GM19238 (cell line): ENCODE measurements at regions not wholly inside any gene's neighbourhood (a gene's known extent, or its start where the extent isn't known, plus 50 kb on each side); places are given as distances from the start of the nearest gene placed in this dataset.
"Not testable (repeated sequence)": the region's sequence is repeated elsewhere in the genome, so short reads cannot be mapped to it uniquely, and the experiment has no call there.

ENCODE experiments used
- DNase-seq: peaks from one replicate; pipeline ENCODE4 v3.0.0; 2011; ENCODE audit warnings: low spot score; ENCODE audit not compliant: insufficient read length

- no peak for DNase-seq
Measured at GRCh38 chr12:83629931-83630330, 943.2 kb downstream of the TMTC2 start.

DNA sequence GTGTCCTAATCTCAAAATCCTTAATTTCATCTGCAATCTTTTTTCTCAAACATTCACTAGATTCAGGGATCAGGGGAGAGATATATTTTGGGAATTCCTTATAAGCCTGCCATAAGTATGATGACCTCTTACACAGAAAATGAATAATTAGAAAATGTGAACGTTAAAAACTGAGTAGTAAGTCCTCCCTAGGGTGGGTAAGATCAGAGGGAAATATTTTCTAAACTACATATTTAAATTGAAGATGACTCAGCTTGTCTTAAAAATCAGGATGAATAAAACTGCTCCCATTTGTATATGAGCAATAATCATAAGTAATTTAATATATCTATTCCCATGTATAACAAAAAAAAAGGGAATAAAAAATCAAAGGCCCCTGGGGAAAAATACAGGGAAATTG lies 935.5 kb downstream of the TMTC2 start:
- DNase-seq: no peak

DNA sequence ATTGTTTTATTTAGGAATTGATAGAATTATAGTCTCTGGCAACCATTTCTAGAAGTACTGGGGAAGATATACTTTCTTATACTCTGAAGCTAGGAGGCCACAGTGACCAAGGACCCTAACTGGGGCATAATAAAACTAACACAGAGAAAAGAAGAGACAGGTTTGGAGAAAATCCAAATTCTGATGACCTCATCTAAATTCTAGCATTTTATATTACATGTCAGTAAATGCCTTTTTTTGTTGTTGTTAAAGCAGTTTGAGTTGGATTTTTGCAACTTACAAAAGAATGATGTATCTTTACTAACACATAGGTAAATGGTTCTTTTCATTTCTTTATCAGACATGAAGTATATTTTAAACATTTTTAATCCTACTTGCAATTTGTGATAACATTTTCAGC lies 933.3 kb downstream of the TMTC2 start:
- no peak for DNase-seq

DNA sequence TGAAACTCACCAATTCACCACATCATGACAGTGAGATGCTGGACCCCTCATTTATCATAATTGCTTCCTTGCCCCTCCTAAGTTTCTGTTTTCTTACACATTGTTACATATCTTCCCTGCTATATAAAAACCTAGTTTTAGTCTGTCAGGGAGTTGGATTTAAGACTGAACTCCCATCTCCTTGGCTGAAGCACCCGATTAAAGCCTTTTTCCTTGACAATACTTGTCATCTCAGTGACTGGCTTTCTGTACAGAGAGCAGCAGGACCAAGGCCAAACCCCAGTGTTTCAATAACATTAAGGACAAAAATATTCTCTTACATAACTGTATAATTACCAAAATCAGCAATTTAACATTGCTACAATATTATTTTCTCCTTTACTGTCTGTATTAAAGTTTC lies 928.4 kb downstream of the TMTC2 start:
- DNase-seq: no peak

DNA sequence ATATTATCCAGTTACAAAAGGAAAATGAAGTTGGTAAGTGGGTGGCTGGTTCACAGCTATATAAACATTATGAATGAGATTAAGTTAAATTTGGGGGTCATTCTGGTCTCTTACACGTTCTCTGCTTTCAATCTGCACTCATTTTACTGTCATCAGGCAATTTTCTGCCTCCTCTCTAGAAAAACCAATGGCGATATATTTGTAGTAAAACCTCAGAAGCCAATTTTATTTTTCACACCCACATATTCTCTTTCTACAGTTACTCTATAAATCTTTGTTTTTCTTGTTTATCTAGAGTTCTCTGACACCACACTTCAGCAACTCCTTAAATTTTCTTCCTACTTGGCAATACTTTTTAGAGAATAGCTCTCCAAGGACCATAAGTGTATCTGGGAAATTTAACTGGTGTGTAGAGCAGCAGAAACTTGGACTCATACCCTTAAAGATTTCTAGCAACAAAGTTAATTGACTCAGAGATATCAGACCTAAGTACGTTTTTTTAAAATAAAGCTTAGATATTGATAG lies 926.9 kb downstream of the TMTC2 start:
- DNase-seq: no peak

DNA sequence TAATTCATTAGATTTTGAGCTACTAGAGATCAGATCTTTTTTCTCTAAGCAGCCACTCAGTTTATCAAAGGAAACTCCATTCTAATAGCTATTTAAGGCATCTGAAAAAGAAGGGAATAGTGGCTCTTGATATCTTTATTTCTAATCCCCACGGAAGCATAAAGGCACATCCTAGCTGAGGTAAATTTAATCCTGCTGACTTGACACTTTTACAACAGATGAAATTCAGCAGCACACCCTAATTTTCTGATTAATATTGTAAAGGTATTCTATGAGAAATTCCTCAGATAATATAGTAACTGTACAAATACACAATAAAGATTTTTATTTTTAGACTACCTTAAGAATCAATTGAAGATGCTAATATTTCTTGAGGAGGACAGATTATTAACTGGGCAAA lies 916.4 kb downstream of the TMTC2 start:
- DNase-seq: no peak

GRCh38 chr12:83575326-83575725 lies 888.6 kb downstream of the TMTC2 start:
- DNase-seq: no peak

- no peak for DNase-seq
Measured at GRCh38 chr12:83574142-83574541, 887.4 kb downstream of the TMTC2 start.

DNA sequence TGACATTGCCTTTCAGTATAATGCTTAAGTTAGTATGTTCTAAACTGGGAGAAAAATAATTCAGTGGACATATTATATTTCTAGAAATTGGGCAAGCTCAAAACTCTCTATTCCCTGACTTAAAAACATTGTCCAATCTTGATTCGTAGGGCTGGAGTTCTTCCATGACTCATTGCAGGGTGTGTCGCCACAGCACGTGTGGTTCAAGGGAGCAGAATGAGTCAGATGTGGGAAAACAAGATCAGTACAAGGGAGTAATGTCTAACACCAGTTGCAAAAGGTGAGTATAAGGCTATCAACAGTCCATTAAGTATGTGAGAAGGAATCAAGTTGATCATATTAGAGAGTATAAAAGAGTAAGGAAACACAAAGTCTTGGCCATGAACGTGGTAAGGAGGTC lies 887.0 kb downstream of the TMTC2 start:
- DNase-seq: no peak

DNA sequence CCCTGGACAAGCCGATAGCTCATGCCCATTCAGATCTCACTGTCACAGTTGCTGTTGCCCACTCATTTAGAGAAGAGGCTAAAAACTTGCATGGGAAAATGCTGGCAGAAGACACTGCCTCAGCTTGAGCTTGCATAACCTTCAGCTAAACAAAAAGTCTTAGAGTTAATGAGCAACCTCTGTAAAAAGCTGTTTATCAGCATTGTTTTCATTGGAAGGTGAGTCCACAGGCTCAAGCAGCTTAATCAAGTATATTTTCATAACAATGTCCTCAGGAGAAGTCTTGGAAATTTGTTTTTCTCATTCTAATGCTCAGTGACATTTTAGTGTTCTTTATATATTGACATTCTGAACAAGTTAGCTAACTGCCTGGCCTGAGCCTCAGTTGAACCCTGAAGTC lies 872.9 kb downstream of the TMTC2 start:
- no peak for DNase-seq

GRCh38 chr12:83556040-83556439 lies 869.3 kb downstream of the TMTC2 start:
- not testable (repeated sequence) for DNase-seq

GRCh38 chr12:83541446-83541845 lies 854.7 kb downstream of the TMTC2 start:
- DNase-seq: no peak

DNA sequence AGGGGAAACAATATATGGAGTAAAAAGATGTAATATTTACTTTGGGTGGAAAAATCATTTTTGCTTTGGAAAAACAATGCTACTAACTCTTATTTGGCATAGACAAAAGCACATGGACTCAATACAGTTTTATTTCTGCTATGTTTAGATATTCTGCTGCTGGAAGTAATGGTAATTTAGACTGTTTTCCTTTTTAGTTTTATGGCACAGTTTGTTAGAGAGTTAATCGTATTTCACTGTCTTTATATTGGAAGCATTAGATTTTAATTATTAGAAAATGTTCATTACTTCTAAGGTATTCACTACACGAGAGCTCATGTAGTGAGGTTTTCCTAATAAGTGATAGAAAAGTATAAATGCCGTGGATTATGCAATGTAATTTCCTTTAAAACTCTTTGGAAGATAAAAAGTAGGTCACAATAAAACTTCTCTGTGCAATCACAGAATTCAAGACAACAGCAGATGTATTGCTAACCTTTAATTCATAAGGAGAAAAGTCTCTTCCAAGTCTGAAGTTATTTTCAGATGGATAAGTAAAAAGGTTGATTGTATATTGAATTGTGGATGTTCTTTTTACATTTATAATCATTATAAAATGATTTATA lies 851.8 kb downstream of the TMTC2 start:
- DNase-seq: no peak

DNA sequence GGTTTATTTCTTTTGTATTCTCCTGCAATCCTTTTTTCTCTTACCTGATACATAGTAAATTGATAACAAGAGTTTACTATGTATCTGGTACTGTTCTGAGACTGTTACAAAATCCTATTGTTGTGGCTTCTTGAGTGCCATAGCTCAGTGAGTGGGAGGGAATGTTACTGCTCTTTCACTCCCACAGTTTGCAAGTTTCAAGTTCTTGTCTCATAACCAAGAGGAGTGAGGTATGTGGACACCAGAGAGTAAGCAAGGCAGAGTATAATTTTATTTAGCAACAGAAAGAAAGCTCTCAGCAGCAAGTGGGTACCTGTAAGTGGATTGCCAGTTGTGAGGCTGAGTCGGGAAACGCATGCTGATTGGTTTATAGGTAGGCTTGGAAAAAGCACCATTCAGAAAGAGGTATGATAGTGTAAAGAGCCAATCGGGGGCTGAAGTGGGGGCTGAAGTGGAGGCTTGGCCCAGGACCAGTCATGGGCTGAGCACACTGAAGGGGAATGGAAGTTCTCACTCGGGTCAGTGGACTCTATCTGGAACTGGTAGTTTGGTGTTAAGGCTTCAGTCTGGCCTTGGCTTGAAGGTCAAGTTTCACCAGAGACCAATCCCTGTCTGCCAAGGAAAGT lies 850.8 kb downstream of the TMTC2 start:
- DNase-seq: no peak

GRCh38 chr12:83536496-83536895 lies 849.8 kb downstream of the TMTC2 start:
- no peak for DNase-seq

GRCh38 chr12:83528571-83528970 lies 841.9 kb downstream of the TMTC2 start:
- DNase-seq: no peak

GRCh38 chr12:83527810-83528209 lies 841.1 kb downstream of the TMTC2 start:
- no peak for DNase-seq

DNA sequence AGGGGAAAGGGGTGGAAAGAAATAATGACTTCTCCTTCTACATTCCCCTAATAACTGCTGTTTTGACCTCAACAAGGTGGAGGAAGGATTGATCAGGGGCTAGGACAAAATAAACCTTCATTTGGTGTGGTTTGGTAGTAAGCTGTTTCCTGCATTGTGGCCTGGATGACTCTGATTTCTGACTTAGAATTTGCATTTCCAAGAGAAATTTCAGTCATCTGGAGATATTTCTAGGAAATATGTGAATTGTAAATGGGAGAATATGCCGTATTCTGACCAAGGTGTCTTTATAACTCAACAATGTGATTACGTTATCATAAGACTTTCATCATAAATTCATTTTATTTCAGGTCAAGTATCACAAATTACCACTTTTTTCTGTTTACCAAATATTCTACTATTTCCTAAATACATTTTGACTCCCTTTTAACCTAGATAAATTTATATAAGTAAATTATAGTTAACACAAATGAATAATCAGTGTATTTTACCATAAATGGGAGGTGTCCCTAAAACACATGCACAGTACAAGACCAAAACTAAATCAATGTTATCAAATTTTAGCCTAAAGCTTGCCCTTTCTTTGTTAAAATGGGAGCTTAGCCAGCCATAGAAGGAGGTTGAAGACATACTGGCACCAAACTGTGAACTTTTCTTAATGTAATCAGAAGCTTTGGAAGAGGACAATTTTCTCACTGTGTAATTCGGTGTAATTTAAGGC lies 828.8 kb downstream of the TMTC2 start:
- DNase-seq: no peak

DNA sequence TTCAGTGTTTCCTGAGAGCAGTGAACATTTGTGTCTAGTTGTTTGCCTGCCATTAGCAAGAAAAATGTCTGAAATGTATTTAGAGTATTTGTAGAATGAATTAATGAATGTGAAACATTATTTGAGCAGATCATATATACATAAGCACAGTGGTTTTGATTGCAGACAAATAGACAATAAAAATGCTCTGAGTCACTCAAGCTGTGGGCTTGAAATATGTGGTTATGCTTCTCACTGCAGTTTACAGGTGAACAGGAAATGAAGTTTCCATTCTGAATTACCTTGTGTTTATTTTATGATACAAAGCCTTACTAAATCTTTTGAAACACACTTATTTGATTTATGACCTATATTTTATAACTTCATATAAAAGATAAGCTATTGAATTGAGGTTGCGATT lies 827.7 kb downstream of the TMTC2 start:
- DNase-seq: no peak

DNA sequence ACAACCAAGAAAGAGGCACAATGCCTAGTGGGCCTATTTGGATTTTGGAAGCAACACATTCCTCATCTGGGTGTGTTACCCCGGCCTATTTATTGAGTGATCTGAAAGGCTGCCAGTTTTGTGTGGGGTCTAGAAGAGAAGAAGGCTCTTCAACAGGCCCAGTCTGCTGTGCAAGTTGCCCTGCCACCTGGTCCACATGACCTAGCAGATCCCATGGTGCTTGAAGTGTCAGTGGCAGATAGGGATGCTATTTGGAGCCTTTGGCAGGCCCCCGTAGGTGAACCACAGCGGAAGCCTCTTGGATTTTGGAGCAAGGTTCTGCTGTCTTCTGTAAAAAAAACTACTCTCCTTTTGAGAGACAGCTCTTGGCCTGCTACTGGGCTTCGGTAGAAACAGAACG lies 820.1 kb downstream of the TMTC2 start:
- DNase-seq: no peak

DNA sequence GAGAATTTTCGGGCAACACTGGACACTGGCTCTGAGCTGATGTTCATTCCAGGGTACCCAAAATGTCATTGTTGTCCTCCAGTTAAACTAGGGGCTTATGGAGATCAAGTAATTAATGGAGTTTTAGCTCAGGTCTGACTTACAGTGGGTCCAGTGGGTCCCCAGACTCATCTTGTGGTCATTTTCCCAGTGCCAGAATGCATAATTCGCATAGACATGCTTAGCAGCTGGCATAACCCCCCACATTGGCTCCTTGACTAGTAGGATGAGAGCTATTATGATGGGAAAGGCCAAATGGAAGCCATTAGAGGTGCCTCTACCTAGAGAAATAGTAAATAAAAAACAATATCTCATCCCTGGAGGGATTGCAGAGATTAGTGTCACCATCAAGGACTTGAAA lies 818.9 kb downstream of the TMTC2 start:
- DNase-seq: no peak

GRCh38 chr12:83499894-83500293 lies 813.2 kb downstream of the TMTC2 start:
- DNase-seq: not testable (repeated sequence)

DNA sequence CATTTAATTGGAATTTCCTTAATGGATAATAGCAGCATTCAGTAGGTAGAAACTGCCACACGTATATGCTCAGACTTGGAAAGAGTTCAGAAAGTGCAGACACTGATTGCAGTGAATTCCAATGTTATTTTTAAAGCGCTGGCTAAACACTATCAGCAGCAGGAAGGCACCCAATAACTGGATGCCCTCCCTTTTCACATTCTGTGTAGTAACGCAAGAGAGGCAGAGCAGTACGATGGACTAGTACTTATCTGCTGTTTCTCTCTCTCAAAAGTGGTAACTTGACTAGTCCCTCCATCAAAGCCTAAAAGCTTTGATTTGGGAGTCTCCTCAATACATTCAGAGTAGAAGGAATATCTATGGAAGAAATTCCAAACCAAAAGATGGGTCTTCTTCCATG lies 791.0 kb downstream of the TMTC2 start:
- DNase-seq: no peak
